Breast epithelium (tissue), 3 donors: ENCODE measurements at regions not wholly inside any gene's neighbourhood (a gene's known extent, or its start where the extent isn't known, plus 50 kb on each side); places are given as distances from the start of the nearest gene placed in this dataset.

Experiments
- CTCF ChIP-seq, 3 donors: fragments of 450-650 bp; IDR thresholded peaks; one replicate each; pipeline ENCODE4 v1.5.1; 2016 to 2017; ENCODE audit warnings: antibody characterized with exemption in 3 of 3, mild to moderate bottlenecking in 3 of 3, moderate library complexity in 3 of 3
- POLR2AphosphoS5 ChIP-seq, 3 donors: sonication (generic); formaldehyde crosslinking; IDR thresholded peaks; one replicate each; pipeline ENCODE4 v1.6.1; 2017; ENCODE audit warnings: antibody characterized with exemption in 3 of 3

GRCh38 chr6:102517506-102517905, 1124.0 kb downstream of the GRIK2 start:
- no peak for TF ChIP-seq POLR2AphosphoS5 (IDR thresholded peaks at IDR 0.05)
- TF ChIP-seq CTCF (IDR thresholded peaks at IDR 0.05), result no peak
